ENCODE measurements at regions not wholly inside any gene's neighbourhood (a gene's known extent, or its start where the extent isn't known, plus 50 kb on each side); places are given as distances from the start of the nearest gene placed in this dataset.

DNA sequence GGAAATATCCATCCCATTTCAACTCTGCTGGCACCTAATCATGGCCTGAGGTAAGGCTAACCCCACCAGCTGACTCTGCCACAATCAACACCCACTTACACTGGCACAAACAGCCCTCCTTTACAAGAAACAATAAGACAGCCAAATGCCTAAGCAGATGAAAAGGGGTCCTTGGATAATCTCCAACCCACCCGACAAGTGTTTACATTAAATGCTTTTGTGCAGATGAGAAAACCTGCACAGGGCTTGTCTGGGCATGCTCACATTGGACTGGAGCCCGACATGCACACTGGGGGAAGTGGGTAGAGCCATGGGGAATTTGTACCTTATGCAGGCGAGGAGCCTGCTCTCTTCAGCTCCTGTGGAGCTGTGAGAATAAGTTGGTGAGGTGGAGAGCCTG is 138.9 kb upstream of the ITM2A start:
- TF ChIP-seq, protein P1, sequence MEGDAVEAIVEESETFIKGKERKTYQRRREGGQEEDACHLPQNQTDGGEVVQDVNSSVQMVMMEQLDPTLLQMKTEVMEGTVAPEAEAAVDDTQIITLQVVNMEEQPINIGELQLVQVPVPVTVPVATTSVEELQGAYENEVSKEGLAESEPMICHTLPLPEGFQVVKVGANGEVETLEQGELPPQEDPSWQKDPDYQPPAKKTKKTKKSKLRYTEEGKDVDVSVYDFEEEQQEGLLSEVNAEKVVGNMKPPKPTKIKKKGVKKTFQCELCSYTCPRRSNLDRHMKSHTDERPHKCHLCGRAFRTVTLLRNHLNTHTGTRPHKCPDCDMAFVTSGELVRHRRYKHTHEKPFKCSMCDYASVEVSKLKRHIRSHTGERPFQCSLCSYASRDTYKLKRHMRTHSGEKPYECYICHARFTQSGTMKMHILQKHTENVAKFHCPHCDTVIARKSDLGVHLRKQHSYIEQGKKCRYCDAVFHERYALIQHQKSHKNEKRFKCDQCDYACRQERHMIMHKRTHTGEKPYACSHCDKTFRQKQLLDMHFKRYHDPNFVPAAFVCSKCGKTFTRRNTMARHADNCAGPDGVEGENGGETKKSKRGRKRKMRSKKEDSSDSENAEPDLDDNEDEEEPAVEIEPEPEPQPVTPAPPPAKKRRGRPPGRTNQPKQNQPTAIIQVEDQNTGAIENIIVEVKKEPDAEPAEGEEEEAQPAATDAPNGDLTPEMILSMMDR (IDR thresholded peaks at IDR 0.05), result no peak
- TF ChIP-seq NR1H2 (CRISPR knock-in tag; IDR thresholded peaks at IDR 0.05), result no peak

All from WTC11 (cell line).